A549 (cell line): ENCODE measurements at regions not wholly inside any gene's neighbourhood (a gene's known extent, or its start where the extent isn't known, plus 50 kb on each side); places are given as distances from the start of the nearest gene placed in this dataset.

Experiments
- CHD2 ChIP-seq: fragments of 150-350 bp; IDR thresholded peaks from 2 replicates; pipeline ENCODE4 v1.6.1; 2014; ENCODE audit warnings: low read length; ENCODE audit not compliant: partially characterized antibody
- CHD4 ChIP-seq: fragments of 200-600 bp; sonication (generic); IDR thresholded peaks from 2 replicates; pipeline ENCODE4 v1.6.1; 2016; ENCODE audit warnings: antibody characterized with exemption, mild to moderate bottlenecking, borderline replicate concordance
- KDM1A ChIP-seq: fragments of 200-600 bp; sonication (generic); IDR thresholded peaks from 2 replicates; pipeline ENCODE4 v1.6.1; 2016; ENCODE audit warnings: low read depth, mild to moderate bottlenecking
- MAZ ChIP-seq: fragments of 150-350 bp; IDR thresholded peaks from 2 replicates; pipeline ENCODE4 v1.6.1; 2014; ENCODE audit warnings: antibody characterized with exemption, low read depth, low read length, borderline replicate concordance
- RAD21 ChIP-seq, 2 experiments: fragments of >200 bp in 1 of 2; sonication (Bioruptor Twin) in 1 of 2; formaldehyde crosslinking in 1 of 2; IDR thresholded peaks in 1 of 2; conservative IDR thresholded peaks in 1 of 2; 2 replicates in 1 of 2; 3 replicates in 1 of 2; pipeline ENCODE4 v1.6.1; 2012 to 2018; ENCODE audit warnings: inconsistent platforms in 1 of 2
- SMC3 ChIP-seq: fragments of >200 bp; sonication (Bioruptor Twin); formaldehyde crosslinking; IDR thresholded peaks from 3 replicates; pipeline ENCODE4 v1.6.1; 2018; ENCODE audit warnings: inconsistent platforms
- SREBF2 ChIP-seq: fragments of 450-650 bp; IDR thresholded peaks from 2 replicates; pipeline ENCODE4 v1.6.1; 2014; ENCODE audit warnings: mild to moderate bottlenecking, moderate library complexity
- TF ChIP-seq, protein P1 (sequence below): fragments of >200 bp; sonication (Bioruptor Twin); formaldehyde crosslinking; IDR thresholded peaks from 3 replicates; pipeline ENCODE4 v1.5.1; 2016

DNA sequence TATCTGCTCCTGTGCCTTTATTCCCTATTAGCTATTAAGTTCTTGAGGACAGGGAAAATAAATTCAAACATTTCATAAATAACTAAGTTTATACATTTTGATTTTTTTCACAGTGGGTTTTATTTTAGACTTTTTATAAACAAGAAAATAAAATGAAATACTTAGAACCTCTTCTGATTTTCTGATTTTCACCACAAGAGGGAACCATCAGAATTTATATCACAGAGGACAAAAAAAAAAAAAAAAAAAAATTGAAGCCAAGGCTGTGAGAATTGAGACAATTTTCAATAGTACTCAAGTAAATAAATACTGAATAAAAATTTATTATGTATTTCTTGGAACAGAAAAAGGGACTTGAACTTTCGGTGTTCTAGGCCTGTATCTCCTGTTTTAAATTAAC, 288.1 kb downstream of the SH3BGRL start:
- TF ChIP-seq, protein P1, sequence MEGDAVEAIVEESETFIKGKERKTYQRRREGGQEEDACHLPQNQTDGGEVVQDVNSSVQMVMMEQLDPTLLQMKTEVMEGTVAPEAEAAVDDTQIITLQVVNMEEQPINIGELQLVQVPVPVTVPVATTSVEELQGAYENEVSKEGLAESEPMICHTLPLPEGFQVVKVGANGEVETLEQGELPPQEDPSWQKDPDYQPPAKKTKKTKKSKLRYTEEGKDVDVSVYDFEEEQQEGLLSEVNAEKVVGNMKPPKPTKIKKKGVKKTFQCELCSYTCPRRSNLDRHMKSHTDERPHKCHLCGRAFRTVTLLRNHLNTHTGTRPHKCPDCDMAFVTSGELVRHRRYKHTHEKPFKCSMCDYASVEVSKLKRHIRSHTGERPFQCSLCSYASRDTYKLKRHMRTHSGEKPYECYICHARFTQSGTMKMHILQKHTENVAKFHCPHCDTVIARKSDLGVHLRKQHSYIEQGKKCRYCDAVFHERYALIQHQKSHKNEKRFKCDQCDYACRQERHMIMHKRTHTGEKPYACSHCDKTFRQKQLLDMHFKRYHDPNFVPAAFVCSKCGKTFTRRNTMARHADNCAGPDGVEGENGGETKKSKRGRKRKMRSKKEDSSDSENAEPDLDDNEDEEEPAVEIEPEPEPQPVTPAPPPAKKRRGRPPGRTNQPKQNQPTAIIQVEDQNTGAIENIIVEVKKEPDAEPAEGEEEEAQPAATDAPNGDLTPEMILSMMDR, result peak; percentile 13; the same call in 1 of the 3 replicates
- 0 out of 3 replicates have a peak, but pooled peaks have one; percentile 10 for TF ChIP-seq SMC3
- TF ChIP-seq SREBF2, result no peak
- TF ChIP-seq CHD2, result no peak
- TF ChIP-seq CHD4, result no peak
- TF ChIP-seq KDM1A, result no peak
- peak; percentile 24 to 25; a peak in 3 of 5 replicates for TF ChIP-seq RAD21 (conservative IDR thresholded peaks at IDR 0.05 in 1 of 2, IDR thresholded peaks at IDR 0.05 in 1 of 2)
- TF ChIP-seq MAZ, result no peak
